ENCODE measurements at regions not wholly inside any gene's neighbourhood (a gene's known extent, or its start where the extent isn't known, plus 50 kb on each side); places are given as distances from the start of the nearest gene placed in this dataset.

DNA sequence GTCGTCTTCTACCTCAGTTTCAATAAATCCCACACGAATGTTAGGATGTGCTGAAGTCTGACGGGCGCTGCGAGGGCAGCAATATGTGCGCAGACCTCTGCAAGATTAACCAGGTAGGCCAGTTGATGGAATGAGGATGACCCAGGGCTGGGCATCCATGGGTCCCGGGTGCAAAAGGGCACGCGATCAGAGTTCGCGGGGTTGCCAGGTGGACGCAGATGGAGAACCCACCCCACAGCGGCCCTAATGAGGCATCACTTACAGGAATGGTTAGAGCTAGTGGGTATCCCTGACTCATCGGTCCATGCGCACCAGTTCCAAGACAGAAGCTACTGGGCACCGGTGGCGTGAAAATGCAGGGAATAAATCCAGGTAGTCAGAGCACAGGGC lies 2116.0 kb downstream of the TP53TG3F start:
- TF ChIP-seq, protein P1, sequence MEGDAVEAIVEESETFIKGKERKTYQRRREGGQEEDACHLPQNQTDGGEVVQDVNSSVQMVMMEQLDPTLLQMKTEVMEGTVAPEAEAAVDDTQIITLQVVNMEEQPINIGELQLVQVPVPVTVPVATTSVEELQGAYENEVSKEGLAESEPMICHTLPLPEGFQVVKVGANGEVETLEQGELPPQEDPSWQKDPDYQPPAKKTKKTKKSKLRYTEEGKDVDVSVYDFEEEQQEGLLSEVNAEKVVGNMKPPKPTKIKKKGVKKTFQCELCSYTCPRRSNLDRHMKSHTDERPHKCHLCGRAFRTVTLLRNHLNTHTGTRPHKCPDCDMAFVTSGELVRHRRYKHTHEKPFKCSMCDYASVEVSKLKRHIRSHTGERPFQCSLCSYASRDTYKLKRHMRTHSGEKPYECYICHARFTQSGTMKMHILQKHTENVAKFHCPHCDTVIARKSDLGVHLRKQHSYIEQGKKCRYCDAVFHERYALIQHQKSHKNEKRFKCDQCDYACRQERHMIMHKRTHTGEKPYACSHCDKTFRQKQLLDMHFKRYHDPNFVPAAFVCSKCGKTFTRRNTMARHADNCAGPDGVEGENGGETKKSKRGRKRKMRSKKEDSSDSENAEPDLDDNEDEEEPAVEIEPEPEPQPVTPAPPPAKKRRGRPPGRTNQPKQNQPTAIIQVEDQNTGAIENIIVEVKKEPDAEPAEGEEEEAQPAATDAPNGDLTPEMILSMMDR (conservative IDR thresholded peaks at IDR 0.05) = no peak
- Histone ChIP-seq H3T11ph (ENCODE audit: low read length) (no peak overlapping the region), H3K27ac (ENCODE audit: insufficient read length, low read depth, low read length) (no peak overlapping the region), H3K4me2 (ENCODE audit: insufficient read depth, insufficient read length, low read length) (no peak overlapping the region), H4K91ac (ENCODE audit: insufficient read length, low read depth, low read length) (no peak overlapping the region), H4K8ac (replicated peaks; ENCODE audit: insufficient read length, low read depth, low read length) (no peak overlapping the region), H3K79me2 (ENCODE audit: insufficient read depth, low read length) (no peaks in the 10 kb centered on the region), H3K56ac (ENCODE audit: insufficient read length, low read depth, low read length) (no peak overlapping the region), H3K14ac (ENCODE audit: insufficient read depth, low read length) (no peak overlapping the region), H2BK12ac (ENCODE audit: insufficient read length, low read depth, low read length) (no peak overlapping the region), H2BK15ac (ENCODE audit: low read depth, low read length) (no peak overlapping the region), H2BK20ac (ENCODE audit: low read depth, low read length, poor library complexity, severe bottlenecking) (no peak overlapping the region), H2BK120ac (ENCODE audit: low read depth, low read length, poor library complexity, severe bottlenecking) (no peak overlapping the region), H2BK5ac (ENCODE audit: insufficient read length, low read length) (no peak overlapping the region), H3K79me1 (ENCODE audit: insufficient read depth, low read depth, low read length, poor library complexity, severe bottlenecking) (no peaks in the 10 kb centered on the region), H4K20me1 (ENCODE audit: control insufficient read depth, insufficient read depth, insufficient read length) (no peaks in the 10 kb centered on the region), H3K9me3 (ENCODE audit: control insufficient read depth, low read depth, low read length) (peaks cover 95% of the 10 kb centered on the region), H3K27me3 (ENCODE audit: insufficient read depth, low read length) (no peaks in the 10 kb centered on the region), H3K9ac (ENCODE audit: extremely low read depth, insufficient read length, low read length) (no peak overlapping the region), H2AFZ (ENCODE audit: low read length) (no peak overlapping the region), H4K5ac (ENCODE audit: insufficient read length, low read depth, low read length) (no peak overlapping the region), H3K4ac (ENCODE audit: low read depth, low read length) (no peak overlapping the region), H3K18ac (ENCODE audit: insufficient read length, low read depth, low read length) (no peak overlapping the region), H2AK5ac (ENCODE audit: insufficient read length, low read length) (no peak overlapping the region), H3K23me2 (ENCODE audit: insufficient read length, low read depth, low read length, poor library complexity, severe bottlenecking) (no peaks in the 10 kb centered on the region), H3K4me1 (ENCODE audit: insufficient read depth, low read length) (no peaks in the 10 kb centered on the region), H3K23ac (ENCODE audit: insufficient read length, low read depth, low read length) (no peak overlapping the region)
- Mint-ChIP-seq H3K27me3 (ENCODE audit: low read depth) (no peaks in the 10 kb centered on the region; the same call in none of the 2 replicates), H3K4me1 (no peaks in the 10 kb centered on the region), H3K4me3 (no peak overlapping the region), H3K27ac (no peak overlapping the region), H3K36me3 (ENCODE audit: insufficient read depth in 1 of 3, low read depth in 3 of 3) (peaks cover 17 to 22% (median 22%) of the 10 kb centered on the region in 3 experiments), H3K9me3 (peaks cover 94 to 96% of the 10 kb centered on the region in 2 experiments)
- WGBS (ENCODE audit: extremely low coverage, insufficient read length, low lambda C conversion rate) = no CpG with 5 or more reads among the region's 17 CpGs
- DNase-seq = no peak

All from H9 (cell line).